ENCODE measurements at regions not wholly inside any gene's neighbourhood (a gene's known extent, or its start where the extent isn't known, plus 50 kb on each side); places are given as distances from the start of the nearest gene placed in this dataset.

- TF ChIP-seq CTCF (IDR thresholded peaks at IDR 0.05), result no peak
- no peak for TF ChIP-seq EZH2 (IDR thresholded peaks at IDR 0.05; ENCODE audit: borderline replicate concordance, insufficient read depth, low read depth, low read length, poor library complexity, severe bottlenecking)
Measured at GRCh38 chr4:187006189-187006618, 282.5 kb upstream of the FAT1 start.

Measured in B cell (primary cell).